Skeletal muscle cell (primary cell): ENCODE measurements at regions not wholly inside any gene's neighbourhood (a gene's known extent, or its start where the extent isn't known, plus 50 kb on each side); places are given as distances from the start of the nearest gene placed in this dataset.

Experiments
- DNase-seq: peaks from one replicate; pipeline ENCODE4 v3.0.0-alpha.2; 2010; ENCODE audit warnings: low read depth
- H3K4me3 ChIP-seq: 2 replicates; pipeline ENCODE4 v1.5.1; 2011; ENCODE audit warnings: low read depth, mild to moderate bottlenecking, control low read depth, low read length, moderate library complexity

DNA sequence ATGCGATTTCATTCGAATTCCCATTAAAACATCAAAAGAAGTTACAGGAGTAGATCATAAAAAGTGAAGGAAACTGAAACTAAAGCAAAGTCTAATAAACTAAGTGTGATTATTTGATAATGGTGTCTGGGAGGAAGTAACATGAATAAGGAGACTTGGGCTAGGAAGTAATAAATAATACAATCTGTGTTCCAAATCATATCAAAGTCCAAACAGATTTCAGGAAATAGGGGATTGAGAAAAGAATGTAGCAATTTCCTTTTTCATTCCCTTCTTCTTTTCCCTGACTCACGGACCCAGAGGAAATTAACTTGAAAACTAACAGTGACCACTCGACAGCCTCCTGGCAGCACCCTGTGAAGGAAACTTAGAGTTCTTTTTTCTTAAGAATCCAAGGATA, 758.4 kb upstream of the GCFC2 start:
- no peak for DNase-seq

DNA sequence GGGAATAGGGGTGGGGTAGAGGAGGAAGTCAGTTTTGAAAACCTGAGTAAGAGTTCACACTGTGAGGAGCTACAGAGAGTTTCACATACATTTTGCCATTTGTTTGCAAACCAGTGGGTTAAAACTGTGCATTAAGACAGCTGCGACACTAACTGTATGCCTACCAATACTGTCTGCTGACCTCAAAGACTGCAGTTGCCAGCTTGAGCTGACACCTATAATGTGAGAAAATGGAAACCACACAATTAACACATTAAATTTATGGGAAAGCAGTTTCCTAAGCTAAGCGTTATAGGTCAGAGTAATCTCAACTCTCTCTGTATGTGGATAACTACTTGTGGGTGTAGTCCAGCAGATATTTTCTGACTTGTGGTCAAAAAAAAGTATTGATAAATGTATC, 756.6 kb upstream of the GCFC2 start:
- no peak for DNase-seq

More for the DNA sequence above, 758.4 kb upstream of the GCFC2 start:
- no peak overlapping the region for H3K4me3 ChIP-seq

DNA sequence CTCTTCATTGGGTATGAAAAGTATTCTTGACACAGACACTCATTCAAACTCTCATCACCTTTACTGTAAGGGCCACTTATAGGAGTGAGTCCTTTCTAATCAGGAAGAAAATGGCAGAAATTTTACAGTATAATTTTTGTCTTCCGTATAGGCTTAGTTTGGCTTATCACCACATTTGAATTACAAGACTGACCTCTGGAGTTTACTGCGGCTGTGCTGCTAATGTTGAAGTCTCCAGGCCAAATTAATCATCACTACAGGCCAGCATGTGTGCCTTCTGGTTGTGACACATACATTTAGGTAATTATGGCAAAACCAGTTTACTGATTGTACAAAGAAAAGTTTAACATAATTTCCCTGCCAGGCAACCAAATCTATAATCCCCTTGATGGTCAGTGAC, 753.6 kb upstream of the GCFC2 start:
- no peak overlapping the region for H3K4me3 ChIP-seq

More for the DNA sequence above, 756.6 kb upstream of the GCFC2 start:
- H3K4me3 ChIP-seq = no peak overlapping the region

DNA sequence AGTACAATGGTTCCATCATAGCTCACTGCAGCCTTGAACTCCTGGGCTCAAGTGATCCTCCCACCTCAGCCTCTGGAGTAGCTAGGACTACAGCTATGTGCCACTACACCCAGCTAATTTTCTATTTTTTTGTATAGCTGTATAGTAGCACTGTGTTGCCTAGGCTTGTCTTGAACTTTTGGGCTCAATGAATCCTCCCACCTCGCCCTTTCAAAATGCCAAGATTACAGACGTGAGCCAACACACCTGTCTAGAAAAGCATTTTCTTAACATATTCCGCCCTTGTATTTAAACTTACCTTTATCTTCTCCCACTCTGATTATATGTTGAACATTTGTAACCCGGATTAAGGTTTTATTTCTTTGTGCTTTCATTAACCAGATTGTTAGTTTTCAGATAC, 750.7 kb upstream of the GCFC2 start:
- DNase-seq = no peak
- H3K4me3 ChIP-seq = no peak overlapping the region

More for the DNA sequence above, 753.6 kb upstream of the GCFC2 start:
- no peak for DNase-seq

DNA sequence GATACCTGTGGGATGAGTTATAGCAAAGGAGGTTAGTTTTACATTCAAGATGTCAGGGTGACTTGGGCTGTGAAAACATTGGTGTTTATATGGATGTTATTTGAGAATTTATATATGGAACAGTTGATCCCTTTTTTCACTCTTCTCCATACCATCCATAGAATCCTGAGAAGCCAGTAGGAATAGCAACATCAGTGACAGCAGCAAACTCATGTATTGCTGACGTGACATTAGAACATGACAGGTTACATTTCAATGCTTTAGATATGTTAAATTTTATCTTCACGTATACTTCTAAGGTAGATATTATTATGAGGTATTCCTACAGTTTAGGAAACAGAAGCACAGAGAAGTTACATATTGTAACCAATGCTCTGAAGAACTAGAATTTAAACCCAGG, 745.2 kb upstream of the GCFC2 start:
- no peak for DNase-seq
- H3K4me3 ChIP-seq = no peak overlapping the region

DNA sequence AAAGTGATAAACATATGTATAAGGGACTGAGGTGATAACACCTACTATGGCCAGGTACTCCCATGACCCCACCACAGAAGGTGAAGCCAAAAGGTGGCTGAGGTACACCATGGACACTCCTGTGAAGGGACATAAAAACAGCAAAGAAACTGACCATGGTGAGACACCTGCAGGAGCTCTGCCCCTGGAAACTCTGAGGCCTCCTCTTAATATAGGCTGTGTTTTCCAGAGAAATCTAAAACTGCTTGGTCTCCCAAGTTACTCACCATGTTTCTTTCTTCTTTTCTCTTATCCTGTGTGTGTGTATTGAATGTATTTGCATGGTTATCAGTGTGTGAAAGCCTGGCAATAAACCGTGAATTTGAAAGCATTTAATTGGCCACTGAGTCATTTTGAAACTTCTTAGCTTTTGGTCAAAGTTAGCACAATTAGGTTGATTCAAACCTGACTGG, 739.3 kb upstream of the GCFC2 start:
- H3K4me3 ChIP-seq = no peak overlapping the region
- no peak for DNase-seq

DNA sequence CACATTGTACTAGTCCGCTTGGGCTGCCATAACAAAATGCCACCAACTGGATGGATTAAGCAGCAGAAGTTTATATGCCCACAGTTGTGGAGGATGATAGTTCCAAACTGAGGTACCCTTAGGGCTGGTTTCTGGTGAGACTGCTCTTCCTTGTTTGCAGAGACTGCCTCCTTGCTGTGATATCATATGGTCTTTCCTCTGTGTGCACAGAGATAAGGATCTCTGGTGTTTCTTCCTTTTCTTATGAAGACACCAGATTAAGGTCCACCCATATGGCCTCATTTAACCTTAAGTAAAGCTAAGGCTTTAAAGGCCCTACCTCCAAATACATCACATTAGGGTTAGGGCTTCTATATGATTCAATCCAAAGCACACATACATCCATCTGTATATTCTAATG, 738.2 kb upstream of the GCFC2 start:
- no peak for DNase-seq
- no peak overlapping the region for H3K4me3 ChIP-seq

DNA sequence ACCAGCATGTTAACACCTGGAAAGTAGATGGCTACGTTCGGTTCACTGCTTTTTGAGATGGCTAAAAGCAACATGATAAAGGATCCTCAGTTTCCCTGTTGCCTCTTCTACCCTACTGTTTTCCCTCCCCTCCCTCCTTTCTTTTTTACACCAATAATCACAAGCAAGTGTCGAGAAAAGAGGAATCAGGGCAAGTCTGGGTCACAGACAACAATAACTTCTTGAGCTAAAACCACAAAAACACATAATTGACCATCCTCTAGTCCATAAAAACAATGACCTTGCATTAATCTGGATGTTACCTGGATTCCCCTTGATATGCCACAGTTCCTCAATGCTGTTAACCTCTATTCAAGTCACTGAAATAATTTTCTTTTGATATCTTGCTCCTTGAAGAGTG, 736.6 kb upstream of the GCFC2 start:
- no peak overlapping the region for H3K4me3 ChIP-seq

DNA sequence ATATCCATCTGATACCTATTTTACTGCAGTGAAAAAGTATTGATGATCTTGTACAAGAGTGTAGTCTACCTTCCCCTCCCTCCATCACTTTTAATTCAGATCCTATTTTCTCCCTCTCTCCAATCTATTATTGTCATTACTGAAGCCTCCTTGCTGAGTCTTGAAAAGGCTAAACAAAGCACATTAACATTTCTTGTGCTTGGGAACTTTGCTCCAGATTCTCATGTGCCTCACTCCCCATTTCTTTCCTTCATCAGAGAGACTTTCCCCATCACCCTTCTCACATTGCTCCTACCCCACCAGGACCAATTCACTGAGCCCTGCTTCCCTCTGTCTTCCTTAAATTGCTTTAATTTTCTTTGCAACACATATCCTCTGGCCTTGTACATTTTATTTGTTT, 736.2 kb upstream of the GCFC2 start:
- no peak for DNase-seq
- no peak overlapping the region for H3K4me3 ChIP-seq

More for the DNA sequence above, 736.6 kb upstream of the GCFC2 start:
- DNase-seq = no peak

DNA sequence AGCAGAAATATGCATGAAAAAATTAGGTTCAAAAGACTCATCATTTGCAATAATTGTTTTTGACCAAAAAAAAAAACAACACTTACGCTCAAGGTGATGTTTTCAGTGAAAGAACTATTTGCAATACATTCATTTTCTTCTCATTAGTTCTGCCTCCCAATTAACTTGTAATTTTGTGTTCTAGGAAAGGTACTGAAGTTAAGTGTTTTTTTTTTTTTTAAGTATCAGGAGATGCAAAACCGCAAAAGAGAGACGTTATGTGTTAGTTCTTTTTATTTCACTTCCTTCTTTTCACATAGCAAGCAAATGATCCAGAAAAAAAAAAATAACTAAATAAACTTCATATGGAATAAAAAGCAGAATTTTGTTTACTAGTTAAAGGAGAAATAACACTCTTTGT, 735.2 kb upstream of the GCFC2 start:
- H3K4me3 ChIP-seq = no peak overlapping the region
- no peak for DNase-seq

DNA sequence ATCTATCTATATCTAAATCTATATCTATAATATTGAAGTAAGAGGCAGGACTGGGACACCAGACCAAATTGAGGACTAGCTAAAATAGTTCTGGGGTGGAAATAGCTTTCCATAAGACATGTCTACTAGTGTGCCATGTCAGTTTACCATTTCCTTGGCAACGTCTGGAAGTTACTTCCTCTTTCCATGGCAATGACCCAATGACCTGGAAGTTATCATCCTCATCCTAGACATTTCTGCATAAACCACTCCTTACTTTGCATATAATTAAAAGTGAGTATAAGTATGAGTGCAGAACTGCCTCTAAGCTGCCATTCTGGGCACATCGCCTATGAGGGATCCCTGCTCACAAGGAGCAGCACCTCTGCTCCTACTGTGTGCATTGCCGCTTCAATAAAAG, 734.0 kb upstream of the GCFC2 start:
- DNase-seq = no peak
- no peak overlapping the region for H3K4me3 ChIP-seq

DNA sequence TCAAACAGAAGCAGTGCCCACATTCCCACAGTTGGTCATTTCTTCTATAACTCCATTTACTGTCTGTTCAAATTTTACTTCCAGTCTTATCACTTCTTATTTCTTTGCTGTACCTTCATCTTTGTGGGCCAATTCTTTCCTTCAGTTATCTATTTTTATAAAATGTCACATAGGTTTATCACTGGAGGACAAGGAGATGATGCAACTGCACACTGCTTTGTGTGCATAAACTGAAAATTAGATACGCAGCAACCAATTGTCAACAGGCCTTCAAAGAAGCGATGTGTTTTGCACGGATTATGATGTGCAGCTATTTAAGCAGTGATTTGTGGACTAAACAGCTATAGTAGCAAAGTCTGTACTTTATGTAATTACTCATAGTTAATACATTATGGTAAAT, 726.8 kb upstream of the GCFC2 start:
- no peak for DNase-seq
- no peak overlapping the region for H3K4me3 ChIP-seq

DNA sequence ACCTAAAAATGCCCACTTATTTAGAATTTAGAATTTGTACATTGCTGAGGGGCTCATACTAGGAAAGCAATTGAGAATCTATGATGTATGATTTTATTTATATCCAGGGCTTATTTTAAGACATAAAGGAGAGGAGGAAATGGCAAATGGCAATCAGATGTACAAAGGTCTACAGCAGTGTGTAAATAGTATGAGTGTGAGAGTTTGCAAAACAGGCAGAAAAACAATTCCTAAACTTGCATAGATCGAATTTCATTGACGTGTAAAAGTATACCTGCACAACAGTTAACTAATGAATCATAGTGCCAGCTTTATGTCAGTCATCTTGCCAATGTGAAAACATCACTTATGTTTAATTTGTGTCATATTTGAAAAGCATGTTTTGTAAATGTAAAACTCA, 718.7 kb upstream of the GCFC2 start:
- DNase-seq = no peak
- H3K4me3 ChIP-seq = no peak overlapping the region

DNA sequence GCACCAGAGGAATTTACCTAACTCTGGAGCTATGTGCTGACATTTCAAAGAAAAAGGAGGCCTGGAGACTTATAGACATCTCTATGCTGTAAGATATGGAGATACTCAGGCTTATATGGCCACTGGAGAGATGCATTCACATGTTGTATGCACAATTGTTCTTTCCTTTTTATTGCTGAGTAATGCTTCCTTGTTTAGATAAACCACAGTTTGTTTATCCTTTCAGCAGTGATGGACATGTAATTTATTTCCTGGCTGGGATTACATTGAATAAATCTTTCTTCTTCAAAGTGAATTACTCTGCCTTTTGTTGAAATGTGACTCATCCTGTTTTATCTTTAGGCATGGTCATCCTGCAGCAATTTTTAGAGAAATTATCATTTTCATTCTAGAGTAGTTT, 716.7 kb upstream of the GCFC2 start:
- no peak overlapping the region for H3K4me3 ChIP-seq
- no peak for DNase-seq

DNA sequence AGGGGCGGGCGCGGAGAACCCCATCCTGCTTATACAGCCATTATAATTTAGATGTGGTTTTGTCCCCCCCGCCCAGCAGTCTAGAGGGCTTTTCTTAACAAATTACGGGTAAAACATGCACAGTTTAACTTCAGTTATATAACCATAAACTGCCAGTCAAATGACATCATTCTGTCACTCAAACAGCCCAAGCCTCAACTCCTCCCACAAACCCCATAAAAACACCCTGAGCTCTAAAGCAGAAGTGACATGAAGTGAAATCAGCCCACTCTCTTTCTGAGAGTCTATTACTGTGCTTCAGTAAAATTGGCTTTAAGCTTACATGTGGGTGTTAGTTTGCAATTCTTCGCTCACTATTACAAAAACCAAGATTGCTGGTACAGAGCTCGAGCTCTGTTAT, 705.1 kb upstream of the GCFC2 start:
- H3K4me3 ChIP-seq = no peak overlapping the region
- no peak for DNase-seq

DNA sequence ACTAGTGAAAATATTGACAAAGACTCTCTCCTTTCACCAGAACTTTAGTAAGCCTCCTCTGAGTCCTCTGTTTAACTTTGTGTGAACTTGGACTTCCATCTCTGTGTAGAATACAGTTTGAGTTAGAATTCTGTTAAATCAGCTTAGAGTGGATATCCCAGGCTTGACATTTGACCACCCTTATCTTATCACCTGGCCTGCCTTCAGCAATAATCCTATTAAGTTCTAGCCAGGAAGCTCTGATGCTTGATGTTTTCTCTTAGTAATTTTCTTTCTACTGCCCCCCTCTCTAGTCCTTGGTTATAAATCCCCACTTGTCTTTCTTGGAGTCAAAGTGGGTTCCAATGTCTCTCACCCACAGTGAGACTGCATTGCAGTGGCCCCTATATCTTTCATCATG, 702.7 kb upstream of the GCFC2 start:
- no peak overlapping the region for H3K4me3 ChIP-seq
- DNase-seq = no peak

DNA sequence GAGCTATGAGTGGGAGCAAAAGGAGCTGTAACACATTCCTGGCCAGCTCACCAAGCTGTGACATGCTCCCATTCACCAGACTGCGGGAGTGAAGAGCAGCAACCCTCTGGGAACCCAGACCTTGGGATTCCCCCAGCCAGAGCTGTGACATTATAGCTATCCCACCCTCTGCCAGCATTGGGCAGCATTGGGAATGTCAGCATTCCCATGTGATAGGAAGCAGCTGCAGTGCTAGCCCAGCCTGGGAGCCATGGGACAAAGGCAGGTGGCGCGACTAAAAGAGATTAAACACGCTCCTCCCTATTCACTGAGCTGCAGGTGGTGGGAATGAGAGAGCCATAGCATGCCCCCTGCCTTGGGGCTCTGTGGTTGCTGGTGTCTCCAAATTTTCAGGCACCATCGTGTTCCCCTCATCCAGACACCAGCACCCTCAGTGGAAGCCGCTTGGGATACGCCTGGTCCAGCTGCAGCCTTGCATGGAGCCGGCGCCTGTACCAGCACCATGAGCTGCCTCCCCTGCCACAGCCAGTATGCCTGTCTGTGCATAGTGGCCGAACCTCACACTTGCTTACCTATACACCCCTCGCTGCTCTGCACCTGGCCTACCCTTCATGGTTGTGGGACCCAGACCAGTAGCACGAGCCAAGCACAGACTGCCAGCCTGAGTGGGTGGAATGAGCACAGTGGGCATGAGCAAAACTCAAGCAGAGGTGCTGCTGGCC, 695.6 kb upstream of the GCFC2 start:
- no peak for DNase-seq
- no peak overlapping the region for H3K4me3 ChIP-seq

DNA sequence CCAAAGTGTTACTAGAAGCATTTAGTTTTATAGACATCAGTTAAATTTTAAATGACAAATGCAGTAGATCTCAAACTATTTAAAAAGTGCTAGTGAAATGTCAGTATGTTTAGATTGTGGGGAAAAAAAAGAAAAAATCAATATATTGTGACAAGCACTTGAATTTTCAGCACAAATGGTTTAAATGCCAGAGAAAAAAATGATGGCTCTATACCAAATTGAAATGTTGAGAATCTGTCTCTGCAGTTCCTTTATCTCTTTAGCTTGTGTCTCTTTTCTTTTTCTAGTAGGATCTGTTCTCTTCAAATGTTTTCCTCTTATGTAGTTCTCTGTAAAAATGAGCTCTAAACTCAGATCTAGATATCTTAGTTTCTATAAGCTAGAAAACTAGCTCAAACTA, 682.6 kb upstream of the GCFC2 start:
- no peak for DNase-seq
- no peak overlapping the region for H3K4me3 ChIP-seq

DNA sequence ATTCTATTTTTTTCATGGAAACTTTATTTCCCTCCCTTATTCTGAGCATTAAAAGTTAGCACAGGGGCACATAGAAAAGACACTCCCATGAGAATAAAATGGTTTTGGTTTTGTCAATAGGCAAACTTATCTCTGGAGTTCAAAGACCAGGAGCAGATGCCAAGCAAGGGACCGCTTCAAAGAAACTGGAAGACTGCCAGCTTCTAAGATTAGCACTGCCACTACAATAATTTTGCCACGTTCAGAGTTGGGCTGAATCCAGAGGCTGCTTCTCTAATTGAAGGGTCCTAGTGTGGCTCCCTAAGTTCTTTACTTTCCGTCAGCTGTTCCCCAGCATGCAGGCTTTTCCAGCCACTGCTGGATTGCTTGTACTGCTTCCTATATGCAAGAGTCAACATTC, 681.0 kb upstream of the GCFC2 start:
- H3K4me3 ChIP-seq = no peak overlapping the region
- DNase-seq = no peak

DNA sequence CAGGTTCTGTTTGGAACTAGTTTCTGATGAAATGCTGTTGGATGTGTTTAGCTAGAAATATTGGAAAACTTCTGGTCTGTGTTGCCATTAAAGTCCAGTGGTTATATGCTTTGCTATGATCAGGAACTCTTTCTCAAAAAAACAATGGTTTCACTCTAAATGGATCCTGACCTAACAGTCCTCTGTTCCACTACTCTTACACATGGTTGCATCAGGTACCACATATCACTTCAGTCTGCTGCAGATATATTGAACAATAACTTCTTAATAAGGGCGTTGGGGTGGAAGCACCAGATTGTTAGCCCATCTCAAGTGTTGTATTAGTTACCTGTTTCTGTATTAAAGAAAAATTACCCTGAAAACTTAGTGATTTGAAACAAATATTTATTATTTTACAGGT, 676.6 kb upstream of the GCFC2 start:
- no peak for DNase-seq
- H3K4me3 ChIP-seq = no peak overlapping the region

DNA sequence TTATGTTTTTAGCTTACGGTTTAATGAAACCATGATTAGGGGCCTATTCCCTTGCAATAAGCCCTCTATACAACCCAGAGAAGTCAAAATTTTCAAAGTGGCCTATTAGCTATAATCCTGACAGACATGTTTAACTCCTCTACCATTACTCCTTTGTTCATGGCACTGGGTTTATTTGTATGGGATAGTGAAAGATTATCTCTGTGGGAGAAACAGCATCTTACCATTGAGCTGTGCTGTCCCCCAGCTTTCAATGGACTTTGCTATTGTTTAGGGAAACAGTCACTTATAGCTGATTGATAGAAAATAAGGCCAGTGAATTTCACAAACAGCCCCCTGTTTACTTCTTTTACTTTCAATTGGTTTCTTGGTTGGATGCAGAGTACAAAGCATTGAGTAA, 675.2 kb upstream of the GCFC2 start:
- no peak overlapping the region for H3K4me3 ChIP-seq
- DNase-seq = no peak

DNA sequence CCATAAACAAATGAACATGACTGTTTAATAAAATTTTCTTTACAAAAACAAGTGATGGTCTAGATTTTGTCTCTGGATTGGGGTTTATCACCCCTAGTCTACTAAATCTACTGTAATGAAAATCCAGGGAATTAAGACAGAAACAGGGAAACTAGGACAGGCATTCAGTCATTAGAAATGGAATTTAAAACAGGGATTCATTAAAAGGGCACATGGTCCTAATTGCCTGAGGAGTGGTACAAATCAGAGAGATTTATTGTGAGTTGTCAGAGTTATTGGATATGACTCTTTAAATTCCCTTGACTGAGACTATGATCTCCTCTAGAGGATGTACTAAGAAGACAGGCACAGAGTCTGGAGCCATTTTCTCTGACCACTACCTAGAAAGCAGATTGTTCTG, 670.9 kb upstream of the GCFC2 start:
- H3K4me3 ChIP-seq = no peak overlapping the region
- DNase-seq = no peak
